NCI-H146 treated with DMSO at 0.1 percent for 48 hours (cell line): ENCODE measurements at regions not wholly inside any gene's neighbourhood (a gene's known extent, or its start where the extent isn't known, plus 50 kb on each side); places are given as distances from the start of the nearest gene placed in this dataset.
"Not testable (repeated sequence)": the region's sequence is repeated elsewhere in the genome, so short reads cannot be mapped to it uniquely, and the experiment has no call there.

Experiments
- DNase-seq: peaks from one replicate; lab custom pipeline; 2025; ENCODE audit not compliant: unreplicated experiment; lab: John Stamatoyannopoulos, UW

- not testable (repeated sequence) for DNase-seq
These were observed 51.5 kb downstream of the VPREB1 start for GRCh38 chr22:22296047-22296446.

DNA sequence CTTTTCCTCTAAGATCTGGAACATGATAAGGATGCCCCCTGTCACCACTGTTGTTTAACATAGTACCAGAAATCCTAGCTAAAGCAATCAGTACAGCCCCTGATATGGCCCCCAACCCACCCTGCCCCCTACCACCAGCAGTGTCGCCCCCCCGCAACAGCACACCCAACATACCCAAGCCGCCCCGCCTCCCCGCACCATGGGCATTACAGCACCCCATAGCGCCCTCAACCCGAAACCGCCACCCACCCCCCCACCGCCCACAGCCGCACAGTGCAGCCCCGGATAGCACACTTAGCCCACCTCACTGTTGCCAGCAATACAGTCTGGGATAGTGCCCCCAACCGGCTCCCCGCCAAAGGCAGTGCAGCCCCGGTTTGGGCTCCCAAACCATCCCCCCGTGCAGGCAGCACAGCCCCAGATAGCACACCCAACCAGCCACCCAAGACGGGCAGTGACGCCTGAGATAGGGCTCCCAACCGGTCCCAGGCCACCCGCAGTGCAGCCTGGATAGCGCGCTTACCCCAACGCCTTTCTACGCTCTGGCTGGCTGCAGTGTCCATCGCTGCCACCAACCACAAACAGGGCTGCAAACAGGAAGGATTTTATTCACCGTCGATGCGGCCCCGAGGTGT, 52.7 kb downstream of the VPREB1 start:
- not testable (repeated sequence) for DNase-seq

GRCh38 chr22:22297794-22298653, 53.4 kb downstream of the VPREB1 start:
- not testable (repeated sequence) for DNase-seq

DNA sequence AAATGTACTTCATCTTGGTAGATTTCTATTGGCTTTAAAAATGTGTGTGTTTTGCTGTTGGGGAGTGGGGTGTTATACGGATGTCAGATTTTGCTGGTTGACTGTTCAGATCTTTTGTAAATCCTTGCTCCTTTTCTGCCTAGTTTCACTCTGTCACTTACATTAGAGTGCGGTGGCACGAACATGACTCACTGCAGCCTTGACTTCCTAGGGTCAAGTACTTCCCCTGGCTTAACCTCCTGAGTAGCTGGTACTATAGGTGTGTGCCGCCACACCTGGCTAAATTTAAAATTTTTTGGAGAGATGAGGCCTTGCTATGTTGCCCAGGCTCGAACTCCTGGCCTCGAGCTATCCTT, 54.0 kb downstream of the VPREB1 start:
- not testable (repeated sequence) for DNase-seq

- not testable (repeated sequence) for DNase-seq
These were observed 55.9 kb downstream of the VPREB1 start for GRCh38 chr22:22300511-22300910.

DNA sequence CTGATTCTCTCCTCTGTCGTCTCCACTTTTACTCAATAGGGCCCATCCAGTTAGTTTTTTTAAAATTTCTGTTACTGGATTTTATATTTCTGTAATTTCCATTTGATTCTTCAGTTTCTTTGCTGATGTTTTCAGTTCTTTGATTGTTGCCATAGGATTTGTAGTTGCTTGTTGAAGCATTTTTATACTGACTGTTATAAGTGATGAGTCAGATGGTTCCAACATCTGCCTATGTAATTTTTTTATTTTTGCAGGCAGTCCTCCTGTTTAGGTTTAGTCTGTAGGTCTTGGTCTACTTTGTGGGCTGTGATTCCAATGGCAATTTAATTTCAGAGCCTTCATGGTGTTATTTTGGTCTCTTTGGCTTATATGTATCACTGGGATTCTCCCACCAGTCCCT, 56.4 kb downstream of the VPREB1 start:
- not testable (repeated sequence) for DNase-seq

- DNase-seq: no peak
These were observed 72.0 kb downstream of the VPREB1 start for GRCh38 chr22:22316589-22316988.

- no peak for DNase-seq
These were observed 74.3 kb downstream of the VPREB1 start for GRCh38 chr22:22318723-22319465.

DNA sequence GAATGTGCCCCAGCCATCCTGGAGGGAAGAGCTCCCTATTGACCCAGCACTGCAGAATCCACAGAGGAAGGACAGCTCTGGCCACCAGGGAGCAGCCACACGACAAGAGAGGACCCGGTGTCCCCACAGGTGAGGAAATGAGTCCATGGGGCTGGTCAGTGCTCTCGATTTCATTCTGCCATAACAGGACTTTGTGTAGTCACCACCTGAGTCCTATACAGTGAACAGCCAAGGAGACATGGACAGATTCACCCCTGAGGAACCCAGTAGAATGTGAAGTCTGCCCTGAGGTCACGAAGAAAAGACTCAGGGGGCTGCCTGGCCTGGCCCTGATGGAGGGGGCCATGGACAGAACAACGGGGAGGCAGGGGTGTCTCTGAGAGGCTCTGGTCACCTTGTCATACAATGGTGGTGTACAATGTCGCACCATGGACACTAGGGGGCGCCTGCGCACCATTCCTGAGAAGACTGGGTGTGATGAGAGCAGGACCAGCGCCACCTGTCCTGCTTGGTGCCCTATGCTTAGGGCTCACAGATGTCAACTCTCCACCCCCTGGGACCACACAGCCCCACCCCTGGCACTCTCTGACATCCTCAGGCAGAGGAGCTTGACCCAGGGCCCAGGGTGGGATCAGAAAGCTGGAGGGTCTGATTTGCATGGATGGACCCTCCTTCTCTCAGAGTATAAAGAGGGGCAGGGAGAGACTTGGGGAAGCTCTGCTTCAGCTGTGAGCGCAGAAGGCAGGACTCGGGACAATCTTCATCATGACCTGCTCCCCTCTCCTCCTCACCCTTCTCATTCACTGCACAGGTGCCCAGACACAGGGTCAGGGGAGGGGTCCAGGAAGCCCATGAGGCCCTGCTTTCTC, 77.4 kb downstream of the VPREB1 start:
- not testable (repeated sequence) for DNase-seq

DNA sequence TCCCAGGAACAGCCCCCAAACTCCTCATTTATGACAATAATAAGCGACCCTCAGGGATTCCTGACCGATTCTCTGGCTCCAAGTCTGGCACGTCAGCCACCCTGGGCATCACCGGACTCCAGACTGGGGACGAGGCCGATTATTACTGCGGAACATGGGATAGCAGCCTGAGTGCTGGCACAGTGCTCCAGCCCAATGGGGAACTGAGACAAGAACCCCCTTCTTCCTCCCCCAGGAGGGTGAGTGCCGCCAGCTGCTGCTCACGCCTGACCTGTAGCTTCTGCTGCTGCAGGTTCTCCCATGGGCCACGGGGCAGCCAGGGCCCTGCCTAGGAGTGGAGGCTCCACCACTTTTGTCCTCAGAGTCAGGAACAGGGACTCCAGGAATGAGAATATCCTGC, 78.2 kb downstream of the VPREB1 start:
- DNase-seq: no peak

GRCh38 chr22:22327723-22328122, 83.1 kb downstream of the VPREB1 start:
- DNase-seq: no peak

DNA sequence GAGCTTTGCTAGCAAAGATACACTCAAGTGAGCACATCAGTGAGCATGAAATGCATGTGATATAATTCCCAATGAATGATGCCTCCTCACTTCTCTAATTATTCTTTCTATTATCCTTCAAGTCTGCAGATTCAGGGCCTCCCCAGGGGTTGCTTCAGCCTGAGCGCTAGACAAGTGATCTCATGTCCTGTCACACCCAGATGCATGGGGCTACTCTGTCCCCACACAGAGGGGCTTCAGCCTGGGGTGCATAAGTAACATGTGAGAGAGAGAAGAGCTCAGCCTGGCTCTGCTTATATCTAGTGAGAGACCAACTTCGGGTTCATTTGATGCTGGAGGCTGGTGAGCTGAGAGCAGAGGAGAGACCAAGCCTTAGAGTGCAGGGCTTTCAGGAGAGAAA, 85.2 kb downstream of the VPREB1 start:
- no peak for DNase-seq

DNA sequence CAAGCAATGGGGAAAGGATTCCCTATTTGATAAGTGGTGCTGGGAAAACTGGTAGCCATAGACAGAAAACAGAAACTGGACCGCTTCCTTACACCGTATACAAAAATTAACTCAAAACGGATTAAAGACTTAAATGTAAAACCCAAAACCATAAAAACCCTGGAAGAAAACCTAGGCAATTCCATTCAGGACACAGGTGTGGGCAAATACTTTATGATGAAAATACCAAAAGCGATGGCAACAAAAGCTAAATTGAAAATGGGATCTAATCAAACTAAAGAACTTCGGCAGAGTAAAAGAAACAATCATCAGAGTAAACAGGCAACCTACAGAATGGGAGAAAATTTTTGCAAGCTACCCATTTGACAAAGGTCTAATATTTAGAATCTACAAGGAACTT, 91.1 kb downstream of the VPREB1 start:
- DNase-seq: not testable (repeated sequence)

DNA sequence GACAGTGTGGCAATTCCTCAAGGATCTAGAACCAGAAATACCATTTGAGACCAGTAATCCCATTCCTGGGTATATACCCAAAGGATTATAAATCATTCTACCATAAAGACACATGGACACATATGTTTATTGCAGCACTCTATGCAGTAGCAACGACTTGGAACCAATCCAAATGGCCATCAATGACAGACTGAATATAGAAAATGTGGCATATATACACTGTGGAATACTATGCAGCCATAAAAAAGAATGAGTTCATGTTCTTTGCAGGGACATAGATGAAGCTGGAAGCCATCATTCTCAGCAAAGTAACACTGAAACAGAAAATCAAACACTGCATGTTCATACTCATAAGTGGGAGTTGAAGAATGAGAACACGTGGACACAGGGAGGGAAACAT, 91.7 kb downstream of the VPREB1 start:
- DNase-seq: not testable (repeated sequence)

- not testable (repeated sequence) for DNase-seq
These were observed 94.2 kb downstream of the VPREB1 start for GRCh38 chr22:22338778-22339177.

- no peak for DNase-seq
These were observed 97.2 kb downstream of the VPREB1 start for GRCh38 chr22:22341736-22342135.

DNA sequence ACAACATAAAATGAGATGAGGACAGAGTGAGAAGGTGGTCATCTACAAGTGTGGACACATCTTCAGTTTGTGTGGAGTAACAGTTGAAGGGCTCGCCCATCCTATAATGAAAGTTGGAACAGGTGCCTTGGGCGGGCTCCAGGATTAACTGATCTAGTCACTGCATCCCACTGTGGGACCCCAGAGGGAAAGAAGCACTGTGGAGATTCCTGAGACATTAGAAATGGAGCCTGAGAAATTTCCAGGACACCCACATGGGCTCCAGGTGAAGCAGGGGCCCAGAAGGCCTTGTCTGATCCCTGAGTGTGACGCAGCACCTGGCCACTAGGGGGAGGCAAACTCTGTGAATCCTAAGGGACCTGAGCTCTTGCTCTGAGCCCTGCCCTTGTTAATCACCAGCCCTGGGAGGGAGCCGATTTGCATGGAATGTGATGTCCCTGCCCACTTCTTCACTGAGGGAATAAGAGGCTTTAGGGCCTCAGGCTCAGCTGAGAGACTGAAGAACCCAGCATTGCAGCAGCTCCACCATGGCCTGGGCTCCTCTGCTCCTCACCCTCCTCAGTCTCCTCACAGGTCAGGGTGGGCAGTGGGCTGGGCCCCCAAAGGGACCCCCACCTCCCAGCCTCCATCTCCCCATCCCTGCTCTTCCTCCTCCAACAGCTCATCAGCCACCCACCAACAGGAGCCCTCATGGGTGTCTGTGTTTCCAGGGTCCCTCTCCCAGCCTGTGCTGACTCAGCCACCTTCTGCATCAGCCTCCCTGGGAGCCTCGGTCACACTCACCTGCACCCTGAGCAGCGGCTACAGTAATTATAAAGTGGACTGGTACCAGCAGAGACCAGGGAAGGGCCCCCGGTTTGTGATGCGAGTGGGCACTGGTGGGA, 98.4 kb downstream of the VPREB1 start:
- DNase-seq: peak; percentile 35

GRCh38 chr22:22343581-22344296, 99.2 kb downstream of the VPREB1 start:
- DNase-seq: no peak

DNA sequence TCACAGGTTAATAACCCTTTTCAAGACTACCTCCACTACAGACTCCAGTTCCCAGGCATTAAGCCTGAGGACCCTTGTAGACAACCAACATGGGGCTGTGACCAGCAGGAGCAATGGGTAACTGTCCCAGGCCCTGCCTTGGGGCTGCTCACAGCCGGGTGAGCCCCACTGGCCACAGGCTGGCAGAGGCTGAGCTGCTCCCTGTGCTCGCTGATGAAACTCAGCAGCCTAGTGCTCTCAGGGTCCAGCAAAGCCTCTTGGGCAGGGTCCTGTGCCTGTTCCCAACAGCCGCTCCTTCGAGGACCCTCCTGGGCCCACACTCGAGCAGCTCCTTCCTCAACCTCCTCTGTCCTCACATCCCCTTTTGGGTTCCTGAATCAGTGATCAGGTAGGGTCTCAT, 99.8 kb downstream of the VPREB1 start:
- DNase-seq: no peak
